GM12878 (cell line): ENCODE measurements at regions not wholly inside any gene's neighbourhood (a gene's known extent, or its start where the extent isn't known, plus 50 kb on each side); places are given as distances from the start of the nearest gene placed in this dataset.

ENCODE experiments used
- ATAC-seq: fragments of 200-7000 bp; cut with Tn5 transposase; 3 replicates; pipeline ENCODE4 v1.9.1; 2020; ENCODE audit warnings: mild to moderate bottlenecking, moderate library complexity
- BruUV-seq: library from RNA; stranded (reverse); fragments of 400-500 nt; replicated peaks from 2 replicates; lab custom pipeline; 2021; lab: Mats Ljungman, UMichigan
- CTCF ChIA-PET: fragments of 300-600 bp; sonication (Branson Sonifier 250); formaldehyde crosslinking; extraction: SDS; loops from one replicate; lab custom pipeline; 2021; ENCODE audit warnings: inconsistent platforms; lab: Yijun Ruan, JAX
- POLR2A ChIA-PET: fragments of 350-600 bp; formaldehyde crosslinking; extraction: SDS; loops from one replicate; lab custom pipeline; 2021; ENCODE audit warnings: inconsistent platforms; lab: Charles Lee
- RAD21 ChIA-PET: fragments of 300-600 bp; sonication (Branson Sonifier 250); formaldehyde crosslinking; loops from one replicate; lab custom pipeline; 2023; ENCODE audit warnings: antibody characterized with exemption; ENCODE audit not compliant: unreplicated experiment; lab: Charles Lee
- SMC1A ChIA-PET: fragments of 300-600 bp; sonication (Branson Sonifier 250); formaldehyde crosslinking; loops from one replicate; lab custom pipeline; 2023; ENCODE audit not compliant: unreplicated experiment, uncharacterized antibody; lab: Charles Lee
- DNase-seq: peaks from one replicate; pipeline ENCODE4 v3.0.0-alpha.2; 2011; ENCODE audit warnings: low read depth, low spot score
- FAIRE-seq: peaks from 3 replicates; lab custom pipeline; 2011; peaks lifted over from hg19 to GRCh38; lab: Jason Lieb, UNC
- H2AFZ ChIP-seq: 2 replicates; pipeline ENCODE4 v1.6.0; 2011; ENCODE audit warnings: low read depth, low read length, control low read depth; ENCODE audit not compliant: control insufficient read depth
- H3K27ac ChIP-seq: 2 replicates; pipeline ENCODE4 v1.5.1; 2011; ENCODE audit warnings: control low read depth; ENCODE audit not compliant: control insufficient read depth, insufficient read depth
- H3K27me3 ChIP-seq, 2 experiments: replicated peaks in 1 of 2; 2 replicates each; pipeline versions ENCODE4 v1.6.0 to v1.6.1; 2011; ENCODE audit warnings: low read length in 1 of 2; ENCODE audit not compliant: control insufficient read depth in 2 of 2, insufficient read depth in 2 of 2
- H3K36me3 ChIP-seq, 2 experiments: 2 replicates each; pipeline ENCODE4 v1.5.1; 2011; ENCODE audit warnings: low read length in 1 of 2; ENCODE audit not compliant: control insufficient read depth in 2 of 2, insufficient read depth in 2 of 2
- H3K4me1 ChIP-seq: 2 replicates; pipeline ENCODE4 v1.6.1; 2011; ENCODE audit warnings: mild to moderate bottlenecking, low read length, moderate library complexity, mixed read lengths; ENCODE audit not compliant: control insufficient read depth, insufficient read depth
- H3K4me2 ChIP-seq: 2 replicates; pipeline ENCODE4 v1.6.0; 2011; ENCODE audit warnings: control low read depth; ENCODE audit not compliant: control insufficient read depth, insufficient read depth
- H3K4me3 ChIP-seq: fragments of 200-600 bp; sonication (generic); 2 replicates; pipeline ENCODE4 v1.5.1; 2016
- H3K79me2 ChIP-seq: 2 replicates; pipeline ENCODE4 v1.6.0; 2011; ENCODE audit warnings: low read length; ENCODE audit not compliant: control insufficient read depth, insufficient read depth
- H3K9ac ChIP-seq: 2 replicates; pipeline ENCODE4 v1.8.0; 2011; ENCODE audit warnings: low read length, control low read depth, mixed read lengths; ENCODE audit not compliant: control insufficient read depth, insufficient read depth
- H3K9me3 ChIP-seq: replicated peaks from 3 replicates; pipeline ENCODE4 v1.5.1; 2011; ENCODE audit warnings: mild to moderate bottlenecking, low read length; ENCODE audit not compliant: control insufficient read depth, insufficient read depth
- H4K20me1 ChIP-seq: 2 replicates; pipeline ENCODE4 v1.6.0; 2011; ENCODE audit not compliant: control insufficient read depth, insufficient read depth
- ASH2L ChIP-seq: fragments of 300-600, 200-600 bp; sonication (generic); IDR thresholded peaks from 2 replicates; pipeline ENCODE4 v1.6.1; 2017; ENCODE audit warnings: low read depth, mild to moderate bottlenecking, borderline replicate concordance
- CEBPZ ChIP-seq: fragments of 150-350 bp; IDR thresholded peaks from 2 replicates; pipeline ENCODE4 v1.6.1; 2016; ENCODE audit warnings: low read depth, low read length
- EGR1 ChIP-seq, 2 experiments: IDR thresholded peaks; 1 replicate in 1 of 2; 2 replicates in 1 of 2; pipeline ENCODE4 v1.6.1; 2011 to 2012; ENCODE audit warnings: low read depth in 2 of 2, low read length in 2 of 2, borderline replicate concordance in 1 of 2, mild to moderate bottlenecking in 1 of 2, moderate library complexity in 1 of 2
- ETV6 ChIP-seq, 2 experiments: fragments of 450-650 bp in 1 of 2; IDR thresholded peaks in 1 of 2; conservative IDR thresholded peaks in 1 of 2; 2 replicates each; pipeline ENCODE4 v1.6.1; 2014; ENCODE audit warnings: antibody characterized with exemption in 1 of 2, borderline replicate concordance in 1 of 2, low read depth in 1 of 2, mild to moderate bottlenecking in 1 of 2, moderate library complexity in 1 of 2
- HDAC6 ChIP-seq: fragments of 200-600 bp; sonication (generic); IDR thresholded peaks from one replicate; pipeline ENCODE4 v1.8.0; 2017; ENCODE audit warnings: antibody characterized with exemption; ENCODE audit not compliant: unreplicated experiment
- HSF1 ChIP-seq: fragments of 150-350 bp; IDR thresholded peaks from 2 replicates; pipeline ENCODE4 v1.6.1; 2014; ENCODE audit warnings: mild to moderate bottlenecking, low read depth, low read length
- MXI1 ChIP-seq: fragments of 150-350 bp; IDR thresholded peaks from 2 replicates; pipeline ENCODE4 v1.6.1; 2011; ENCODE audit warnings: low read depth, mild to moderate bottlenecking, inconsistent platforms, low read length, improper control_type of control experiment
- PBX3 ChIP-seq: IDR thresholded peaks from 2 replicates; pipeline ENCODE4 v1.6.1; 2011; ENCODE audit warnings: mild to moderate bottlenecking, low read depth, low read length, moderate library complexity; ENCODE audit not compliant: insufficient replicate concordance
- SIX5 ChIP-seq: IDR thresholded peaks from 2 replicates; pipeline ENCODE4 v1.6.1; 2011; ENCODE audit warnings: mild to moderate bottlenecking, low read depth, low read length, moderate library complexity; ENCODE audit not compliant: severe bottlenecking
- SMC3 ChIP-seq: IDR thresholded peaks from 2 replicates; pipeline ENCODE4 v1.6.1; 2011; ENCODE audit warnings: low read length, improper control_type of control experiment, borderline replicate concordance
- SRF ChIP-seq, 2 experiments: IDR thresholded peaks; 2 replicates each; pipeline ENCODE4 v1.6.1; 2011; ENCODE audit warnings: low read depth in 2 of 2, low read length in 2 of 2, mild to moderate bottlenecking in 1 of 2, moderate library complexity in 1 of 2
- USF2 ChIP-seq: IDR thresholded peaks from 2 replicates; pipeline ENCODE4 v1.6.1; 2011; ENCODE audit warnings: low read depth, low read length, improper control_type of control experiment, borderline replicate concordance
- WGBS: methylation state at CpG from one replicate; pipeline ENCODE4 v1.1.6; 2016; ENCODE audit warnings: low lambda C conversion rate; ENCODE audit not compliant: insufficient replicate concordance, insufficient coverage; ENCODE audit errors: missing lambda C conversion rate; 5-methylcytosine and 5-hydroxymethylcytosine counted together
- in situ Hi-C: fragments of 300-500 bp; cut with MboI; formaldehyde crosslinking; loops from 9 replicates; pipeline ENCODE4 v1.14.3; 2018; ENCODE audit warnings: mixed read lengths
- intact Hi-C: fragments of 100-400 bp; cut with micrococcal nuclease; formaldehyde crosslinking; loops from one replicate; pipeline ENCODE4 v1.14.2; 2022; ENCODE audit not compliant: unreplicated experiment

DNA sequence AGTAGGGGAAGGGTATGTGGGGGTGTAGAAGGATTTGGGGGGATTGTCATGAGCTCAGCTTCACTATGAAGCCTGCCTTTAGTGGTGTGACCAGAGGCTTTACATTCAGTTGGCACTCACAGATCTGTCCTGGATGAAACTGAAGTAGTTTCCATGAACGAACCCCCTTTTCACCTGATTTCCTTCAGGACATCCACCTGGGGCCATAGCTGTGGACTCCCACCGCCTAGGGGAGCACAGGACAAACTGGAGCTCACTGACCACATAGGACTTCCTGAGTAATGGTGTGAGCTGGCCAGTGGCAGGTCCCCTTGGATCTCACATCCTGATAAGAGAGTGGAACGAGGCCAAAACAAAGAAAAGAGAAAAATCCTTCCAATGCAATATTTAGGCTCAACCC is 54.1 kb downstream of the MRPL57 start:
- no peak for FAIRE-seq

More for the DNA sequence above, 54.1 kb downstream of the MRPL57 start:
- Histone ChIP-seq H3K27ac (no peak overlapping the region), H3K36me3 (no peaks in the 10 kb centered on the region), H3K79me2 (no peaks in the 10 kb centered on the region), H3K4me3 (no peak overlapping the region), H3K4me2 (no peak overlapping the region), H3K9ac (no peak overlapping the region), H3K4me1 (no peaks in the 10 kb centered on the region), H3K9me3 (no peaks in the 10 kb centered on the region), H3K27me3 (no peaks in the 10 kb centered on the region), H4K20me1 (no peaks in the 10 kb centered on the region), H2AFZ (no peak overlapping the region)
- ChIA-PET POLR2A (no interaction called here), CTCF (interaction anchor here (0.9 kb wide), 1 partner anchor 16 kb away, joined by 3 read pairs; no protein-coding TSS in a partner anchor), RAD21 (no interaction called here), SMC1A (interaction anchor here (0.7 to 1.4 kb wide), 2 partner anchors 9 to 10 kb away, joined by 3 read pairs; no protein-coding TSS in a partner anchor)
- intact Hi-C loops (no loop called here), in situ Hi-C loops (no loop called here)
- DNase-seq (no peak), ATAC-seq (no peak)
- no peak for TF ChIP-seq HDAC6
- no peak for TF ChIP-seq SMC3
- TF ChIP-seq EGR1 (IDR thresholded peaks at IDR 0.05; ENCODE audit: borderline replicate concordance in 1 of 2, low read depth in 2 of 2, low read length in 2 of 2): no peak
- TF ChIP-seq ETV6 (conservative IDR thresholded peaks at IDR 0.05 in 1 of 2, IDR thresholded peaks at IDR 0.05 in 1 of 2; ENCODE audit: borderline replicate concordance in 1 of 2, low read depth in 1 of 2): no peak
- no peak for TF ChIP-seq ASH2L
- no peak for TF ChIP-seq CEBPZ
- TF ChIP-seq SRF (IDR thresholded peaks at IDR 0.05; ENCODE audit: low read depth in 2 of 2, low read length in 2 of 2): no peak
- no peak for TF ChIP-seq SIX5
- no peak for TF ChIP-seq MXI1
- TF ChIP-seq USF2: no peak
- TF ChIP-seq PBX3: no peak
- no peak for TF ChIP-seq HSF1
- WGBS: 2% methylated on average over 3 of the region's 3 CpGs
- BruUV-seq: no TSS peak
